HCT116 (cell line): ENCODE measurements at regions not wholly inside any gene's neighbourhood (a gene's known extent, or its start where the extent isn't known, plus 50 kb on each side); places are given as distances from the start of the nearest gene placed in this dataset.

Source experiments
- CTCF ChIP-seq, 3 experiments: fragments of 200-600 bp in 1 of 3; sonication (generic) in 1 of 3; IDR thresholded peaks in 2 of 3; conservative IDR thresholded peaks in 1 of 3; 2 replicates each; pipeline ENCODE4 v1.5.1; 2012 to 2017; ENCODE audit warnings: low read depth in 2 of 3, low read length in 2 of 3, antibody characterized with exemption in 1 of 3, borderline replicate concordance in 1 of 3, control low read depth in 1 of 3, mild to moderate bottlenecking in 1 of 3, mixed read lengths in 1 of 3, mixed run types in 1 of 3, moderate library complexity in 1 of 3; ENCODE audit not compliant: insufficient read depth in 1 of 3
- EZH2 ChIP-seq: fragments of 200-600 bp; sonication (generic); IDR thresholded peaks from 2 replicates; pipeline ENCODE4 v1.6.1; 2017; ENCODE audit warnings: antibody characterized with exemption, mixed run types
- POLR2A ChIP-seq: IDR thresholded peaks from 2 replicates; pipeline ENCODE4 v1.7.0; 2011; ENCODE audit warnings: borderline replicate concordance; ENCODE audit not compliant: insufficient read depth, insufficient read length; ENCODE audit errors: extremely low read depth
- RAD21 ChIP-seq: IDR thresholded peaks from 2 replicates; pipeline ENCODE4 v1.6.1; 2012; ENCODE audit warnings: low read depth, mild to moderate bottlenecking
- ZNF274 ChIP-seq: fragments of 200-500 bp; sonication (Bioruptor generic); IDR thresholded peaks from 2 replicates; pipeline ENCODE4 v1.6.1; 2014; ENCODE audit warnings: mild to moderate bottlenecking, low read depth, low read length, inconsistent platforms

GRCh38 chr6:144882425-144882824 lies 597.3 kb downstream of the UTRN start:
- TF ChIP-seq CTCF (IDR thresholded peaks at IDR 0.05 in 2 of 3, conservative IDR thresholded peaks at IDR 0.05 in 1 of 3; ENCODE audit: borderline replicate concordance in 1 of 3, insufficient read depth in 1 of 3, low read depth in 2 of 3, low read length in 2 of 3) (no peak), EZH2 (no peak), ZNF274 (no peak), RAD21 (no peak), POLR2A (no peak)
